CD4-positive, alpha-beta T cell treated with Interleukin-21 for 1 hour (primary cell): ENCODE measurements at regions not wholly inside any gene's neighbourhood (a gene's known extent, or its start where the extent isn't known, plus 50 kb on each side); places are given as distances from the start of the nearest gene placed in this dataset.

Experiments
- DNase-seq: peaks from one replicate; pipeline ENCODE4 v3.0.0-alpha.2; 2020

GRCh38 chr2:63786471-63786870, 55.2 kb upstream of the UGP2 start:
- DNase-seq = no peak

- no peak for DNase-seq
These were observed 53.6 kb upstream of the UGP2 start for GRCh38 chr2:63788071-63788470.

- no peak for DNase-seq
These were observed 52.2 kb upstream of the UGP2 start for GRCh38 chr2:63789338-63790020.

- no peak for DNase-seq
These were observed 51.2 kb upstream of the UGP2 start for GRCh38 chr2:63790491-63790890.

GRCh38 chr2:63790906-63791305, 50.8 kb upstream of the UGP2 start:
- no peak for DNase-seq

GRCh38 chr2:63791387-63791786, 50.3 kb upstream of the UGP2 start:
- DNase-seq = no peak
